IMR-90 (cell line): ENCODE measurements at regions not wholly inside any gene's neighbourhood (a gene's known extent, or its start where the extent isn't known, plus 50 kb on each side); places are given as distances from the start of the nearest gene placed in this dataset.

Experiments used
- ATAC-seq: fragments of 200-7000 bp; cut with Tn5 transposase; 2 replicates; pipeline ENCODE4 v1.9.1; 2020; ENCODE audit warnings: low read depth, mild to moderate bottlenecking, moderate library complexity
- BruUV-seq: library from RNA; stranded (reverse); fragments of 400-500 nt; replicated peaks from 2 replicates; lab custom pipeline; 2021; lab: Mats Ljungman, UMichigan
- CTCF ChIA-PET: fragments of 300-600 bp; formaldehyde crosslinking; extraction: SDS; loops from one replicate; lab custom pipeline; 2021; ENCODE audit warnings: antibody characterized with exemption; lab: Yijun Ruan, JAX
- POLR2A ChIA-PET: fragments of 300-600 bp; sonication (Branson Sonifier 250); formaldehyde crosslinking; loops from one replicate; lab custom pipeline; 2022; ENCODE audit warnings: antibody characterized with exemption; ENCODE audit not compliant: unreplicated experiment; lab: Charles Lee
- DNase-seq: peaks from one replicate; pipeline ENCODE4 v3.0.0; 2013
- H2AFZ ChIP-seq: replicated peaks from 2 replicates; pipeline ENCODE3; 2013; ENCODE audit warnings: low read length, mild to moderate bottlenecking; ENCODE audit not compliant: poor library complexity
- H2AK5ac ChIP-seq: 2 replicates; pipeline ENCODE4 v1.6.1; 2013; ENCODE audit warnings: low read depth, low read length, inconsistent platforms
- H2AK9ac ChIP-seq: replicated peaks from 2 replicates; pipeline ENCODE3; 2013; ENCODE audit warnings: mild to moderate bottlenecking, low read depth, low read length, moderate library complexity; ENCODE audit not compliant: poor library complexity
- H2BK120ac ChIP-seq: 2 replicates; pipeline ENCODE4 v1.6.1; 2013; ENCODE audit warnings: low read depth, low read length, inconsistent platforms
- H2BK15ac ChIP-seq: 3 replicates; pipeline ENCODE4 v1.6.1; 2013; ENCODE audit warnings: low read depth, low read length, inconsistent platforms
- H2BK20ac ChIP-seq: 2 replicates; pipeline ENCODE4 v1.6.1; 2013; ENCODE audit warnings: low read depth, mild to moderate bottlenecking, inconsistent platforms, low read length, moderate library complexity
- H2BK5ac ChIP-seq: 2 replicates; pipeline ENCODE4 v1.6.1; 2013; ENCODE audit warnings: mild to moderate bottlenecking, low read depth, low read length, inconsistent platforms; ENCODE audit not compliant: poor library complexity, severe bottlenecking
- H3K14ac ChIP-seq: replicated peaks from 2 replicates; pipeline ENCODE4 v1.6.1; 2013; ENCODE audit warnings: low read depth, low read length, inconsistent platforms
- H3K18ac ChIP-seq: 2 replicates; pipeline ENCODE4 v1.6.1; 2013; ENCODE audit warnings: low read depth, low read length, control low read depth
- H3K23ac ChIP-seq: 2 replicates; pipeline ENCODE4 v1.6.1; 2013; ENCODE audit warnings: low read depth, low read length, inconsistent platforms
- H3K27ac ChIP-seq: 2 replicates; pipeline ENCODE4 v1.5.1; 2013; ENCODE audit warnings: mild to moderate bottlenecking, control low read depth, low read length; ENCODE audit not compliant: insufficient read depth
- H3K27me3 ChIP-seq: 2 replicates; pipeline ENCODE4 v1.6.1; 2013; ENCODE audit warnings: low read length; ENCODE audit not compliant: control insufficient read depth, insufficient read depth
- H3K36me3 ChIP-seq: 2 replicates; pipeline ENCODE4 v1.6.1; 2013; ENCODE audit warnings: low read length, mixed read lengths; ENCODE audit not compliant: control insufficient read depth, insufficient read depth
- H3K4ac ChIP-seq: 2 replicates; pipeline ENCODE4 v1.6.1; 2013; ENCODE audit warnings: low read depth, low read length, inconsistent platforms
- H3K4me1 ChIP-seq: 2 replicates; pipeline ENCODE4 v1.6.1; 2013; ENCODE audit warnings: low read length, mixed read lengths; ENCODE audit not compliant: control insufficient read depth, insufficient read depth
- H3K4me2 ChIP-seq: 2 replicates; pipeline ENCODE4 v1.6.1; 2013; ENCODE audit warnings: low read depth, mild to moderate bottlenecking, control low read depth, low read length, moderate library complexity
- H3K4me3 ChIP-seq: 2 replicates; pipeline ENCODE4 v1.5.1; 2013; ENCODE audit warnings: low read depth, mild to moderate bottlenecking, control low read depth, low read length, moderate library complexity; ENCODE audit not compliant: insufficient read depth
- H3K56ac ChIP-seq: 2 replicates; pipeline ENCODE4 v1.6.1; 2013; ENCODE audit warnings: low read length, inconsistent platforms; ENCODE audit not compliant: insufficient read depth; ENCODE audit errors: extremely low read depth
- H3K79me1 ChIP-seq, 2 experiments: 2 replicates each; pipeline ENCODE4 v1.6.1; 2013; ENCODE audit warnings: low read length in 2 of 2, inconsistent platforms in 1 of 2, low read depth in 1 of 2
- H3K9ac ChIP-seq: 2 replicates; pipeline ENCODE4 v1.6.1; 2013; ENCODE audit warnings: low read depth, low read length, control low read depth
- H3K9me1 ChIP-seq: 2 replicates; pipeline ENCODE4 v1.6.1; 2013; ENCODE audit warnings: low read length, inconsistent platforms; ENCODE audit not compliant: insufficient read depth
- H3K9me3 ChIP-seq: 2 replicates; pipeline ENCODE4 v1.6.1; 2013; ENCODE audit warnings: low read length; ENCODE audit not compliant: control insufficient read depth, insufficient read depth
- H4K20me1 ChIP-seq: 2 replicates; pipeline ENCODE4 v1.6.1; 2013; ENCODE audit warnings: low read length, inconsistent platforms; ENCODE audit not compliant: insufficient read depth
- H4K5ac ChIP-seq: 2 replicates; pipeline ENCODE4 v1.6.1; 2013; ENCODE audit warnings: mild to moderate bottlenecking, low read depth, low read length, control low read depth
- H4K8ac ChIP-seq, 2 experiments: 2 replicates each; pipeline ENCODE4 v1.6.1; 2013; ENCODE audit warnings: low read depth in 2 of 2, low read length in 2 of 2, control low read depth in 1 of 2, inconsistent platforms in 1 of 2
- H4K91ac ChIP-seq: 2 replicates; pipeline ENCODE4 v1.6.1; 2013; ENCODE audit warnings: low read depth, low read length, inconsistent platforms; ENCODE audit not compliant: insufficient read depth
- CEBPB ChIP-seq: IDR thresholded peaks from 2 replicates; pipeline ENCODE4 v1.6.1; 2012; ENCODE audit warnings: low read depth, low read length, improper control_type of control experiment
- MXI1 ChIP-seq: IDR thresholded peaks from 2 replicates; pipeline ENCODE4 v1.6.1; 2012; ENCODE audit warnings: low read depth, mild to moderate bottlenecking, low read length, moderate library complexity, borderline replicate concordance
- WGBS, 2 experiments: methylation state at CpG; one replicate each; pipeline versions ENCODE4 v1.1.5 to v1.1.7; 2013; ENCODE audit warnings: missing lambda C conversion rate in 2 of 2; ENCODE audit not compliant: insufficient read length in 1 of 2; ENCODE audit errors: extremely low coverage in 2 of 2; 5-methylcytosine and 5-hydroxymethylcytosine counted together
- dilution Hi-C: fragments of 300-500 bp; cut with HindIII; formaldehyde crosslinking; loops from one replicate; pipeline ENCODE4 v1.14.3; 2018; ENCODE audit warnings: low sequenced_read_pairs; ENCODE audit not compliant: unreplicated experiment
- in situ Hi-C: fragments of 300-500 bp; cut with MboI; formaldehyde crosslinking; loops from 3 replicates; pipeline ENCODE4 v1.14.3; 2019; ENCODE audit warnings: low sequenced_read_pairs, inconsistent platforms, mixed read lengths
- intact Hi-C: fragments of 100-400 bp; cut with micrococcal nuclease; formaldehyde crosslinking; loops from 2 replicates; pipeline ENCODE4 v1.10.0; 2022

- no TSS peak for BruUV-seq
- Histone ChIP-seq H3K23ac (peak overlapping the region; percentile 39; the same call in 1 of the 2 replicates), H3K4me2 (peak overlapping the region; percentile 15), H3K79me1 (no peaks in the 10 kb centered on the region), H3K9me1 (peaks cover 4% of the 10 kb centered on the region; the same call in 1 of the 2 replicates), H3K4me1 (peaks cover 11% of the 10 kb centered on the region), H3K14ac (peak overlapping the region; percentile 40; the same call in 1 of the 2 replicates), H4K8ac (peak overlapping the region in 1 of 2 experiments; percentile 67; a peak in 2 of 4 replicates), H3K56ac (no peak overlapping the region), H2BK5ac (peak overlapping the region; percentile 82), H3K36me3 (no peaks in the 10 kb centered on the region), H3K4me3 (no peak overlapping the region), H3K27ac (peak overlapping the region; percentile 81; the same call in 1 of the 2 replicates), H3K9me3 (no peaks in the 10 kb centered on the region), H3K27me3 (no peaks in the 10 kb centered on the region), H3K9ac (no peak overlapping the region), H2BK20ac (peak overlapping the region; percentile 41; the same call in 1 of the 2 replicates), H3K4ac (peak overlapping the region; percentile 44; the same call in 1 of the 2 replicates), H4K20me1 (no peaks in the 10 kb centered on the region), H2BK120ac (peak overlapping the region; percentile 23), H4K5ac (no peak overlapping the region), H2BK15ac (peak overlapping the region; percentile 30; the same call in 1 of the 3 replicates), H2AFZ (no peak overlapping the region), H2AK9ac (no peak overlapping the region), H4K91ac (peak overlapping the region; percentile 43), H2AK5ac (no peak overlapping the region; the same call in 1 of the 2 replicates), H3K18ac (peak overlapping the region; percentile 56; the same call in 1 of the 2 replicates)
- TF ChIP-seq MXI1 (no peak), CEBPB (no peak)
- peak; percentile 12 for ATAC-seq
- dilution Hi-C loops: no loop called here
- intact Hi-C loops: loop anchor here (5.0 kb wide), 2 partner anchors 169 to 449 kb away; no protein-coding TSS in a partner anchor
- ChIA-PET CTCF (interaction anchor here (0.9 kb wide), 1 partner anchor 529 kb away, joined by 4 read pairs; no protein-coding TSS in a partner anchor), POLR2A (no interaction called here)
- in situ Hi-C loops: loop anchor here (25.0 kb wide), 1 partner anchor 511 kb away; no protein-coding TSS in a partner anchor
- WGBS, 2 experiments: no CpG with 5 or more reads among the region's 3 CpGs
- DNase-seq: peak; percentile 23
These were observed 839.0 kb downstream of the TUSC7 start for GRCh38 chr3:117548600-117548999.
